RPMI8226 (cell line): ENCODE measurements at regions not wholly inside any gene's neighbourhood (a gene's known extent, or its start where the extent isn't known, plus 50 kb on each side); places are given as distances from the start of the nearest gene placed in this dataset.
"Not testable (repeated sequence)": the region's sequence is repeated elsewhere in the genome, so short reads cannot be mapped to it uniquely, and the experiment has no call there.

Source experiments
- DNase-seq: peaks from one replicate; pipeline ENCODE4 v3.0.0-alpha.2; 2015

- not testable (repeated sequence) for DNase-seq
These were observed 53.1 kb upstream of the HUNK start for GRCh38 chr21:31819692-31820091.

GRCh38 chr21:31814356-31814755, 58.5 kb upstream of the HUNK start:
- DNase-seq: not testable (repeated sequence)

GRCh38 chr21:31813862-31814261, 59.0 kb upstream of the HUNK start:
- no peak for DNase-seq

GRCh38 chr21:31804008-31804394, 68.8 kb upstream of the HUNK start:
- no peak for DNase-seq

- no peak for DNase-seq
These were observed 69.5 kb upstream of the HUNK start for GRCh38 chr21:31803039-31804007.

- DNase-seq: no peak
These were observed 70.4 kb upstream of the SCAF4 start for GRCh38 chr21:31802331-31802730.

- no peak for DNase-seq
These were observed 69.8 kb upstream of the SCAF4 start for GRCh38 chr21:31801551-31802219.

- DNase-seq: no peak
These were observed 67.2 kb upstream of the SCAF4 start for GRCh38 chr21:31798842-31799704.

- no peak for DNase-seq
These were observed 64.1 kb upstream of the SCAF4 start for GRCh38 chr21:31795992-31796391.

GRCh38 chr21:31790420-31790819, 58.5 kb upstream of the SCAF4 start:
- DNase-seq: not testable (repeated sequence)

GRCh38 chr21:31788581-31788980, 56.7 kb upstream of the SCAF4 start:
- no peak for DNase-seq

GRCh38 chr21:31787691-31788090, 55.8 kb upstream of the SCAF4 start:
- DNase-seq: not testable (repeated sequence)

GRCh38 chr21:31786164-31786920, 54.4 kb upstream of the SCAF4 start:
- no peak for DNase-seq

- DNase-seq: peak; percentile 77
These were observed 53.6 kb upstream of the SCAF4 start for GRCh38 chr21:31785237-31786163.

GRCh38 chr21:31781737-31782136, 49.8 kb upstream of the SCAF4 start:
- peak; percentile 71 for DNase-seq
